Activated CD4-positive, alpha-beta T cell treated with anti-CD3 and anti-CD28 coated beads, Interleukin-2, amount 10 ng/mL, durations not matched to agents 24 days and 14 days (primary cell): ENCODE measurements at regions not wholly inside any gene's neighbourhood (a gene's known extent, or its start where the extent isn't known, plus 50 kb on each side); places are given as distances from the start of the nearest gene placed in this dataset.

Experiments
- DNase-seq: peaks from one replicate; pipeline ENCODE4 v3.0.0; 2022
- H3K27ac Mint-ChIP-seq: one replicate; pipeline ENCODE4 v1.8.0; 2022; ENCODE audit warnings: mild to moderate bottlenecking, mixed read lengths
- H3K27me3 Mint-ChIP-seq: one replicate; pipeline ENCODE4 v1.8.0; 2022; ENCODE audit warnings: mixed read lengths
- H3K36me3 Mint-ChIP-seq: one replicate; pipeline ENCODE4 v1.8.0; 2022; ENCODE audit warnings: low read depth, mild to moderate bottlenecking, mixed read lengths
- H3K4me1 Mint-ChIP-seq: one replicate; pipeline ENCODE4 v1.8.0; 2021; ENCODE audit warnings: mixed read lengths
- H3K4me3 Mint-ChIP-seq: one replicate; pipeline ENCODE4 v1.8.0; 2022; ENCODE audit warnings: mild to moderate bottlenecking, moderate library complexity, mixed read lengths
- H3K9me3 Mint-ChIP-seq: one replicate; pipeline ENCODE4 v1.8.0; 2021; ENCODE audit warnings: mixed read lengths
- intact Hi-C: fragments of 100-400 bp; cut with micrococcal nuclease; formaldehyde crosslinking; loops from one replicate; pipeline ENCODE4 v1.15.1; 2023

DNA sequence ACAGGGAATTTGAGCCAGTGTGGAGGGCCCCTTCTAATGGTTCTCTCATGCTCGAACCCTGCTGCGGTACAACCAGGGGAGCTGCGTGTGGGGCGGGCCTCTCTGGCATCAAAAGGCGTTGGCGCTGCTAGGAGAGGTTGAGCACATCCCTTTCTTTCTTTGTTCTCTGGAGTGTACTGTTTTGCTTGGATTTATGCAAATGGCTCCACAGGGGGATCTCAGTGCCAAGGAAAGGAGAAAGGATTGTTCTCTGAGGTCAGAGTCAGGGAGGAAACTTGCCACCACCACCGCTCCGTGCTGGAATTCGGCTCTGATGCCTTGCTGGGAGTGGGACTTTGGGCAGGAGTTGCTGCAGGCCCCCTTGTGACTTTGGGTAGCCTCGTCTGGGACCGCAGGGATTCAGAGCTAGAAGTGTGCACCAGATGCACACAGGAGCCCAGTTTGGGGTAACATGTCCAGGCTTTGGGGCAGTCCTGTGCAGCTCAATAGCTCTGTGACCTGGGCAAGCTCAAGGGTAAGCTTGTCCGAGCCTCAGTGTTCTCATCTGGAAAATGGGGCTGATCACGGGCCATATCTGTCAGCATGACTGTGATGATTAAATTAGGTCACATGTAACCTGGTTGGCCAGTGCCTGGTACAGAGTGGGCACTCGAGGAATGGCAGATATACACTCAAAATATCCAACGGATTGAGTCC is 353.0 kb upstream of the EEF2KMT start:
- Mint-ChIP-seq H3K9me3 (no peaks in the 10 kb centered on the region), H3K27me3 (no peaks in the 10 kb centered on the region), H3K4me1 (no peaks in the 10 kb centered on the region), H3K27ac (no peak overlapping the region), H3K36me3 (no peaks in the 10 kb centered on the region), H3K4me3 (no peak overlapping the region)
- DNase-seq, result no peak
- intact Hi-C loops, result no loop called here

DNA sequence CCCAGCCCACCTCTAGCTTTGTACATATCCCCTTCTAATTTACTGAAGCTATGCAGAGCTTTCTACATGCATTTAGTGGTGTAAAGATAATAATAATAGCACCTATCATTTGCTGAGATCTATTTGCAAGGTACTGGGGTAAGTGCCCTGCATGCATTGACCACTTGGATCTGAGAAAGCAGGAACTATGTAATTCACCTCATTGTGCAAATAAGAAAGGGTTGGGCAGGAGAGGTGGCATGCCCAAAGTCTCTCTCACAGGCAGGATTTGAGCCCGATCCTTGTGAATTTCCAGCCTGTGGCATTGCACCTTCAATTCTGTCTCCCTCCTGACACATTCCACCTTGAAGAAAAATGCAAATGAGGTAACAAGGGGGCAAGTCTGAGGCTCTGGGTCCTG is 352.3 kb upstream of the EEF2KMT start:
- no peaks in the 10 kb centered on the region for H3K9me3 Mint-ChIP-seq
- H3K36me3 Mint-ChIP-seq, result no peaks in the 10 kb centered on the region
- H3K4me3 Mint-ChIP-seq, result no peak overlapping the region
- no peak for DNase-seq
- no peaks in the 10 kb centered on the region for H3K27me3 Mint-ChIP-seq
- no peaks in the 10 kb centered on the region for H3K4me1 Mint-ChIP-seq
- intact Hi-C loops, result no loop called here
- H3K27ac Mint-ChIP-seq, result no peak overlapping the region

DNA sequence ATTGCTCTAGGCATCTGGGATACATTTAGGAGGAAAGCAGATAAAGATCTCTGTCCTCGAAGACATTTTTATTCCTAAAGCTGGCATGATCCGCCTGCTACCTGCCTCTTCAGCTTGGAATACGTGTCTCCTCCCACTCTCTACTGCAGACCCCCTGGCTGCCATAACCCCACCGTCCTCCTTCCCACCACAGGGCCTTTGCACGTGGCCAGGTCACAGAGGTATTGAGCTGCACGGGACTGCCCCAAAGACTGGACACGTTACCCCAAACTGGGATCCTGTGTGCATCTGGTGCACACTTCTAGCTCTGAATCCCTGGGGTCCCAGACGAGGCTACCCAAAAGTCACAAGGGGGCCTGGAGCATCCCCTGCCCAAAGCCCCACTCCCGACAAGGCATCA is 351.2 kb upstream of the EEF2KMT start:
- intact Hi-C loops, result no loop called here
- no peaks in the 10 kb centered on the region for H3K36me3 Mint-ChIP-seq
- no peak overlapping the region for H3K27ac Mint-ChIP-seq
- no peaks in the 10 kb centered on the region for H3K9me3 Mint-ChIP-seq
- H3K27me3 Mint-ChIP-seq, result no peaks in the 10 kb centered on the region
- no peaks in the 10 kb centered on the region for H3K4me1 Mint-ChIP-seq
- no peak overlapping the region for H3K4me3 Mint-ChIP-seq
- DNase-seq, result no peak

DNA sequence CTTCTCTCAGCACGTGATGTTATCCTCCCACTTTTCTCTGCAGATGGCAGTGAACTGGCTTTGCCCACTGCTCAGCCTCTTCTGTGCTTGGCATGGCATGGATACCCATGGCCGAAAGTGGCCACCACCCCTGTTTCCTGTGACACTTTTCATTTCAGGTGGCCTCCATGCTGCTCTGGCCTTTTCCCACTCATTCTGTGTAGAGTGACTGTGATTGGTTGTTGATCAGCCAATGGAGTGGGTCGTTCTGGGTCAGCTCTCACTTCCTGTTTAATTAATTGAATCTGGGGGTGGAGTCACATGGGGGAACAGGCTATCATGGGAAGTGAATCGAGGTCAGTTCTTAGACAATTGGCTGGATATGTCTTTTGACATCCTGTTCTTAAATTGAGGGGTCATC is 350.1 kb upstream of the EEF2KMT start:
- no peak overlapping the region for H3K27ac Mint-ChIP-seq
- no peaks in the 10 kb centered on the region for H3K27me3 Mint-ChIP-seq
- intact Hi-C loops, result no loop called here
- H3K4me3 Mint-ChIP-seq, result no peak overlapping the region
- H3K36me3 Mint-ChIP-seq, result no peaks in the 10 kb centered on the region
- no peak for DNase-seq
- no peaks in the 10 kb centered on the region for H3K9me3 Mint-ChIP-seq
- no peaks in the 10 kb centered on the region for H3K4me1 Mint-ChIP-seq

DNA sequence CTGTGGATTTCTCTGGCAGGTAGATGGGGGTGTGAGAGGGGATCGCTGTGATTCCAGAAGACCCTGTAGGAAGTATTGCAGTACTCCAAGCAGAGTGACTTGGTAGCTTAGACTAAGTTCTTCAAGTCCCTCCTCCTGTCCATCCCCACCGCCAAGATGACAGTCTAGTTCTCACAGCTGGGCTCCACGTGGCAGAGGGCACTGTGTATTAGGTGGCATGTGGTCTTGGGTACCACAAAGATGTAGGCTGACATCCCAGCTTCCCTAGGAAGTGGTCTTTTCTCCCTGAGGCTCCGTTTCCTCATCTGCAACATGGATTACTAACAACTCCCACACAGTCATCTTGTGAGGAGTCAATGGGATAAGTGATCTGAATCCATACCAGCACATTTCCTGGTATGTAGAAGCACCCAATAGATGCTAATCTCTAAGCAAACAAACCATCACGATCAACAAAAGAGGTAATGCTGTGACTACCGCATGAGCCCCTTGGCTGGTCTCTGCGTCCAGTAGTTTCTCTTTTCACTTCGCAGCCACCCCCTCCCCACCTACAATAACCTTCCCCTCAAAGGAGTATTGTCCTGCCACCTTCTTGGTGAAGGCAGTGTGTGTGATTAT is 349.1 kb upstream of the EEF2KMT start:
- intact Hi-C loops, result no loop called here
- no peaks in the 10 kb centered on the region for H3K27me3 Mint-ChIP-seq
- H3K36me3 Mint-ChIP-seq, result no peaks in the 10 kb centered on the region
- H3K9me3 Mint-ChIP-seq, result peaks cover 4% of the 10 kb centered on the region
- no peak for DNase-seq
- H3K27ac Mint-ChIP-seq, result no peak overlapping the region
- no peak overlapping the region for H3K4me3 Mint-ChIP-seq
- no peaks in the 10 kb centered on the region for H3K4me1 Mint-ChIP-seq

DNA sequence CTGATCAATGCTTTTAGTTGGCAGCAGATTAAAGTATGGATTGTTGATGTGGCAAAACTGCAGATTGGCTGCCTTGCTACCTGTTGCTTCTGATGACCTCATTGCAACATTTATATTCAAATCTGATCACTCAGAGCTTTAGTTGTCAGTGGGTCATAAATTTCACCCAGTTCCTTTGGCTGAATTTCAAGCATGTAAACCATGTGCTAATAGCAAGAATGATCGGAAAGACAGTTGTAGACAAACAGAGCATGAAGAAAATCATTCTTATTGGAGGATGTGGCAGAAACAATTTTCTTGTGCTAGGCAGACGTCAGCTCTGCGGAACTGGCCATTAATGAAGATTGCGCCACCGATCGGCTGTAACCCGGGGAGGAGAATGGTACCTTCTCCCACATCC is 346.6 kb upstream of the EEF2KMT start:
- Mint-ChIP-seq H3K27ac (no peak overlapping the region), H3K4me3 (no peak overlapping the region), H3K36me3 (no peaks in the 10 kb centered on the region), H3K9me3 (peaks cover 10% of the 10 kb centered on the region), H3K4me1 (no peaks in the 10 kb centered on the region), H3K27me3 (no peaks in the 10 kb centered on the region)
- intact Hi-C loops, result no loop called here
- no peak for DNase-seq

DNA sequence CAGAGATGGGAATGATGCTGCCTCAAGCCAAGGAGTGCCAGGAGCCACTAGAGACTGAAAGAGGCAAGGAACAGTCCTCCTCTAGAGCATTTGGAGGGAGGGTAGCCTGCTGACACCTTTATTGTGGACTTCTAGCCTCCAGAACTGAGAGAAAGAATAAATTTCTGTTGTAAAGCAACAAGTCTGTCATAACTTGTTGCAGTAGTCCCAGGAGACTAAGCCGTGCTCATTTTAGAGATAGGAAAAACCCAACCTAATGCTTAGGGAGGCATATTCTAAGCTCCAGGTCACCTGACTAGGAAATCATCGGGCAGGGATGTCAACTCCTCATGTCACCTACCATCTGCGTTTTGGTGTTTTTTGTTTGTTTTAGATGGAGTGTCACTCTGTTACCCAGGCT is 345.4 kb upstream of the EEF2KMT start:
- no peak overlapping the region for H3K4me3 Mint-ChIP-seq
- peaks cover 17% of the 10 kb centered on the region for H3K9me3 Mint-ChIP-seq
- H3K36me3 Mint-ChIP-seq, result no peaks in the 10 kb centered on the region
- no peak overlapping the region for H3K27ac Mint-ChIP-seq
- H3K27me3 Mint-ChIP-seq, result no peaks in the 10 kb centered on the region
- DNase-seq, result no peak
- intact Hi-C loops, result no loop called here
- H3K4me1 Mint-ChIP-seq, result no peaks in the 10 kb centered on the region

DNA sequence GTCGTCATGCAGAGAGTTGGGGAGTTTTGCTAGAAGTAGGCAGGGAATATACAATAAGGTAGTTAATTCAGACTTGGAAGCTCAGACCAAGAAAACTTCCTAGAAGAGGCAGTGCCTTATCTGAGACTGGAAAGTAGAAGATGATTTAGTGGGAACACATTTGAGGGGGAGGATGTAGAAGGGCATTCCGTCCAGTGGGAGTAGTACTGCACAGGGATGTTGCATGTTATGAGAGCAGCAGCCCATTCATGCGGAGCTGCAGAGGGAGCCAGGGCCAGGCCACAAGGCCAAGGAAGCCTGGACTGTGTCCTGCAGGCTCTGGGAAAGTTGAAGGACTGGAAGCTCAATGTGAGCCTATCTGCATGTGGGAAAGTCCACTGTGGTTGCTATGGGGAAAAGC is 344.5 kb upstream of the EEF2KMT start:
- Mint-ChIP-seq H3K9me3 (peaks cover 17% of the 10 kb centered on the region), H3K36me3 (no peaks in the 10 kb centered on the region), H3K4me3 (no peak overlapping the region), H3K27ac (no peak overlapping the region), H3K27me3 (no peaks in the 10 kb centered on the region), H3K4me1 (no peaks in the 10 kb centered on the region)
- intact Hi-C loops, result no loop called here
- no peak for DNase-seq

DNA sequence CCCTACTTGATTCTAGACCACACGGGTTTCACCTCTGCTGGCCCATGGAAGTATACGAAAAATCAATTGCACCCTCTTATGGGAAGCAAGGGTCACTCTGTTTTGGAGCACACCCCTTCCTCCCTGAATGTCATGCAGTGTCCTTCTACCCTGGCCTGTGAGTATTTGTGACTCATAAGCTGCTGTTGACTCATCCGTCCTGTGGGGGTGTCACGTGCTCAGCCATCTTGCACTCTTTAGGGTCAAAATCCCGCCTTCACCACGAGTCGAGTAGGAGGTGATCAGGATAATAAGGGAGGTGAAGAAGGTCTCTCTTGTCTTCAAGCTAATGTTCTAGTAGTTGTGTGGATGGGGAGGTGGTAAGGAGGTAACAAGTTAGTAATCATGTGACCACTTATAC is 341.0 kb upstream of the EEF2KMT start:
- no peak for DNase-seq
- Mint-ChIP-seq H3K27ac (no peak overlapping the region), H3K9me3 (peaks cover 17% of the 10 kb centered on the region), H3K4me3 (no peak overlapping the region), H3K27me3 (no peaks in the 10 kb centered on the region), H3K36me3 (no peaks in the 10 kb centered on the region), H3K4me1 (no peaks in the 10 kb centered on the region)
- intact Hi-C loops, result no loop called here

DNA sequence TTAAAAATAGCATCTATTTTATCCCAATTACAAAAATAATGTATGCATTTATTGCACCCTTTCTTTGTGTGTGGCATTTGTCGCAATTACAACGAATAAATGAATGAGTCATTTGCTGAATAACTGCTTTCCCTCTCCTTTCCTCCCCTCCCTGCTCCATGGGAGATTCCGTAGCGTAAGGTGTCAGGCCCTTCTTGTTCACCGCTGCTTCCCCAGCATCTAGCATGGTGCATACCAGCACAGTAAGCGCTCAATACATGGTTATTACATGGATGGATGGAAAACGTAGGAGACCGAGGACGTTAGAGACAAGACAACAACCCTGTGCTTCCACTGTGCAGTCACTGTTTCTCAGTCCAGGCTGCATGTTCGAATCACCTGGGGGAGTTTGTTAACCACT is 336.0 kb upstream of the EEF2KMT start:
- no peaks in the 10 kb centered on the region for H3K36me3 Mint-ChIP-seq
- DNase-seq, result no peak
- H3K27me3 Mint-ChIP-seq, result no peaks in the 10 kb centered on the region
- peaks cover under 1% of the 10 kb centered on the region for H3K9me3 Mint-ChIP-seq
- H3K4me3 Mint-ChIP-seq, result no peak overlapping the region
- no peaks in the 10 kb centered on the region for H3K4me1 Mint-ChIP-seq
- intact Hi-C loops, result no loop called here
- no peak overlapping the region for H3K27ac Mint-ChIP-seq

DNA sequence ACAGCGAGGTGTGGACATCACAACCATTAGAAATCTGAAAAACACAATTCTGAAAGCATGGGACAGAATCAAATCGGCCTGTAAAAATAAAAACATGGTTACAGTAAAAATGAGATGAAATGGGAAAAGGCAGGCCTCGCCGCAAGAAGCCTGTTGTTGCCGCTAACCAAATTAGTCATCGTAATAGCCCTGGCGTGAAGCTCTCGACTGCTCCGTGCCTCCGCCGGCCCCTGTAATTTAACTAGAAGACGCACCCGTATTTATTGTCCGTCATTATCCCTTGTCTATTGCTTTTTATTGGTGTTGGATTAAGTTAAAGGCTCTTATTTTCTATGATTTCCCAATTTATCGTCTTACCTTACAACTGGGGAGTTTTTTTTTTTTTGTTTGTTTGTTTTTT is 334.6 kb upstream of the EEF2KMT start:
- Mint-ChIP-seq H3K27me3 (no peaks in the 10 kb centered on the region), H3K36me3 (no peaks in the 10 kb centered on the region), H3K4me3 (no peak overlapping the region), H3K9me3 (no peaks in the 10 kb centered on the region), H3K27ac (no peak overlapping the region), H3K4me1 (no peaks in the 10 kb centered on the region)
- intact Hi-C loops, result no loop called here
- DNase-seq, result no peak

DNA sequence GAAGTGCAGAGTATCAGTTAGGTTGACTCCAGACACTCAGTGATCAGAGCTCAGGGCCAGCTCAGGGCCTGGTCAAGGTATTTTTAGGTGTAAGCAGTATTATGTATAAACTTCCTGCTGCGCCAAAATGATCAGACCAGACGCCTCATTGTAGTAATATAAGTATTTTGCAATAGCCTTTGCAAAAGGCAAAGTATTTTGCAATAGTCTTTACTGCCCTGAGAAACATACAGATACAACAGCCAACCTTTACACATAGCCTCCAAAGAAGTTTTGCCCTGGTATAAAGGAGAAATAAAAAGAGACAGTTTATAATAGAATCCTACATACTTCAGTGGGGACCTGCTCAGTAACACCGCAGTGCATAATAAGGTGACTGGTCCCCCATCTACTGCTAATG is 333.0 kb upstream of the EEF2KMT start:
- intact Hi-C loops, result no loop called here

DNA sequence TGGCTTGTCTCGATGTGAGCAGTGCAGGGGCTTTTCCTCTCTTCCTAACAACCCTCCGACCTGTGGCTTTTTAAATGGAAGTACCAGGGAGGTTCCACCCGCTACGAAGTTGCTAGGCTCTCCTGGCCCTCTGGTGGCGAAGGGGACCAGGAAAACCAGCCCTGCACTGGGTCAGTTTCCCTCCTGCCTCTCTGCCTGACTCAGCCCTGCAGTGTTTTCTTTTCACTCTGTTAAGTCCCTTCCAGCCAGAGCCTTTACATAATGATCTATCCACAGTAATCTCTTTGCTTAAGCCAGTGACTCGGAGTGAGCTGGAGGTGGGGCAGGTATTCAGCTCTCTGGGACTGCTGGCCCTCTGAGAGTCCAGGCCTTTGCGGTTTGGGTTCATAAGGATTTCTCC is 331.3 kb upstream of the EEF2KMT start:
- H3K27me3 Mint-ChIP-seq, result no peaks in the 10 kb centered on the region
- no peak overlapping the region for H3K27ac Mint-ChIP-seq
- no peak for DNase-seq
- H3K4me3 Mint-ChIP-seq, result no peak overlapping the region
- H3K36me3 Mint-ChIP-seq, result no peaks in the 10 kb centered on the region
- intact Hi-C loops, result no loop called here
- H3K4me1 Mint-ChIP-seq, result no peaks in the 10 kb centered on the region
- no peaks in the 10 kb centered on the region for H3K9me3 Mint-ChIP-seq

More for the DNA sequence above, 333.0 kb upstream of the EEF2KMT start:
- Mint-ChIP-seq H3K4me1 (no peaks in the 10 kb centered on the region), H3K36me3 (no peaks in the 10 kb centered on the region), H3K27me3 (no peaks in the 10 kb centered on the region), H3K9me3 (no peaks in the 10 kb centered on the region), H3K27ac (no peak overlapping the region), H3K4me3 (no peak overlapping the region)
- no peak for DNase-seq

DNA sequence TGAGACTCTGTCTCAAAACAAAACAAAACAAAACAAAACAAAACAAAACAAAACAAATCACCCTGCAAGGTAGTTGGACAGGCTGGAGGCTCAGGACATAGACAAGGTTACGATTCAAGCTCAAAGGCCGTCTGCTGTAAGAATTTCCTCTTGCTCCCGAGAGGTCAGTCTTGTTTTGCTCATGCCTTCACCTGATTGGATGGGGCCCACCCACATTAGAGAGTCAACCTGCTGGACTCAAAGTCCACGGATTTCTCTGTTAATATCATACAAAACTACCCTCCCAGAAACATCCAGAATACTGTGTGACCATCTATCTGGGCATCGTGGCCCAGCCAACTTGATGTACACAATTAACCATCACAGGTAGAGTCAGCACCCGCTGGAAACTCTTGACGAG is 330.0 kb upstream of the EEF2KMT start:
- H3K4me1 Mint-ChIP-seq, result no peaks in the 10 kb centered on the region
- DNase-seq, result no peak
- intact Hi-C loops, result no loop called here
- no peaks in the 10 kb centered on the region for H3K27me3 Mint-ChIP-seq
- H3K9me3 Mint-ChIP-seq, result no peaks in the 10 kb centered on the region
- no peak overlapping the region for H3K4me3 Mint-ChIP-seq
- no peaks in the 10 kb centered on the region for H3K36me3 Mint-ChIP-seq
- no peak overlapping the region for H3K27ac Mint-ChIP-seq
